Thoracic aorta (tissue), 2 donors: ENCODE measurements at regions not wholly inside any gene's neighbourhood (a gene's known extent, or its start where the extent isn't known, plus 50 kb on each side); places are given as distances from the start of the nearest gene placed in this dataset.
A peak's percentile ranks its signal among the peaks of the same experiment; 100 is the strongest.

ENCODE experiments used
- ATAC-seq: fragments of 150-250 bp; one replicate; pipeline ENCODE4 v1.8.0; 2017; ENCODE audit warnings: low read depth; ENCODE audit not compliant: insufficient number of reproducible peaks, low FRiP score
- DNase-seq: peaks from one replicate; pipeline ENCODE4 v3.0.0-alpha.2; 2020; ENCODE audit warnings: low spot score
- H3K27ac ChIP-seq, 2 donors: fragments of 200-600 bp; sonication (generic); 1 replicate in 1 of 2; 2 replicates in 1 of 2; pipeline ENCODE4 v1.5.1; 2016; ENCODE audit warnings: mild to moderate bottlenecking in 2 of 2, moderate library complexity in 2 of 2
- H3K27me3 ChIP-seq: fragments of 200-600 bp; sonication (generic); replicated peaks from 2 replicates; pipeline ENCODE4 v1.6.0; 2016; ENCODE audit warnings: mild to moderate bottlenecking; ENCODE audit not compliant: insufficient read depth
- H3K36me3 ChIP-seq: fragments of 200-600 bp; sonication (generic); one replicate; pipeline ENCODE4 v1.5.1; 2016
- H3K4me1 ChIP-seq, 2 donors: fragments of 200-600 bp; sonication (generic); 1 replicate in 1 of 2; 2 replicates in 1 of 2; pipeline versions ENCODE4 v1.5.1 to v1.6.0; 2016; ENCODE audit warnings: low read depth in 2 of 2, mild to moderate bottlenecking in 1 of 2; ENCODE audit not compliant: control insufficient read depth in 1 of 2
- H3K4me3 ChIP-seq: fragments of 200-600 bp; sonication (generic); 2 replicates; pipeline ENCODE4 v1.5.1; 2016; ENCODE audit warnings: mild to moderate bottlenecking
- H3K9me3 ChIP-seq: fragments of 200-600 bp; sonication (generic); 2 replicates; pipeline ENCODE4 v1.5.1; 2016
- TF ChIP-seq, protein P1 (sequence below): fragments of 200-600 bp; sonication (generic); IDR thresholded peaks from one replicate; pipeline ENCODE4 v1.5.1; 2019; ENCODE audit warnings: antibody characterized with exemption

DNA sequence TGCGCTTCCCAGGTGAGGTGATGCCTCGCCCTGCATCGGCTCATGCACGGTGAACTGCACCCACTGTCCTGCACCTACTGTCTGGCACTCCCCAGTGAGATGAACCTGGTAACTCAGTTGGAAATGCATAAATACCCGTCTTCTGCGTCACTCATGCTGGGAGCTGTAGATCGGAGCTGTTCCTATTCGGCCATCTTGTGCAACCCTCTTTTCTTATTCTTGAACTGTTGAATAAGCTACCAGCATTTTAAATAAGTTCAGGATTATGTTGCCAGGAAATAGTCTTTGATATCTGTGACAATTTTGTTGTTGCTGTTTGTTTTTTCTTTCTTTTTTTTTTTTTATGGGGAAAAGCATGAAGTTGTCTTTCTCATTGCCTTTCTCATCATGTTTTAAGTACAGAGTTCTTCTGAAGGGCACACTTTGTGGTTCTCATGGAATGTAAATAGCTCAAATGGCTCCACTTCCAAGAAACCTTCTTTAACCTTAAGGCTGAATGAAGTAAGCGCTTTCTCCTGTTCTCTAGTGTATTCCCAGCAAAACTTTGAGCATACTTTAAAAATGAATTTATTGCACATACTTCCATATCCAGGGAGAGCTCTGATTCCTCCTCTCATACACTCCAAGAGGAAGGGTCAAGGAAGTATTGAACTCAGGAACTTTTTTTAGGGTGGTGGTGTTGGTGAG is 468.0 kb upstream of the TBL1XR1 start:
- Histone ChIP-seq H3K4me3 (no peak overlapping the region), H3K36me3 (no peaks in the 10 kb centered on the region), H3K9me3 (no peaks in the 10 kb centered on the region), H3K4me1 (no peaks in the 10 kb centered on the region), H3K27me3 (no peaks in the 10 kb centered on the region), H3K27ac (no peak overlapping the region)
- TF ChIP-seq, protein P1, sequence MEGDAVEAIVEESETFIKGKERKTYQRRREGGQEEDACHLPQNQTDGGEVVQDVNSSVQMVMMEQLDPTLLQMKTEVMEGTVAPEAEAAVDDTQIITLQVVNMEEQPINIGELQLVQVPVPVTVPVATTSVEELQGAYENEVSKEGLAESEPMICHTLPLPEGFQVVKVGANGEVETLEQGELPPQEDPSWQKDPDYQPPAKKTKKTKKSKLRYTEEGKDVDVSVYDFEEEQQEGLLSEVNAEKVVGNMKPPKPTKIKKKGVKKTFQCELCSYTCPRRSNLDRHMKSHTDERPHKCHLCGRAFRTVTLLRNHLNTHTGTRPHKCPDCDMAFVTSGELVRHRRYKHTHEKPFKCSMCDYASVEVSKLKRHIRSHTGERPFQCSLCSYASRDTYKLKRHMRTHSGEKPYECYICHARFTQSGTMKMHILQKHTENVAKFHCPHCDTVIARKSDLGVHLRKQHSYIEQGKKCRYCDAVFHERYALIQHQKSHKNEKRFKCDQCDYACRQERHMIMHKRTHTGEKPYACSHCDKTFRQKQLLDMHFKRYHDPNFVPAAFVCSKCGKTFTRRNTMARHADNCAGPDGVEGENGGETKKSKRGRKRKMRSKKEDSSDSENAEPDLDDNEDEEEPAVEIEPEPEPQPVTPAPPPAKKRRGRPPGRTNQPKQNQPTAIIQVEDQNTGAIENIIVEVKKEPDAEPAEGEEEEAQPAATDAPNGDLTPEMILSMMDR, result no peak
- ATAC-seq (no peak), DNase-seq (no peak)

DNA sequence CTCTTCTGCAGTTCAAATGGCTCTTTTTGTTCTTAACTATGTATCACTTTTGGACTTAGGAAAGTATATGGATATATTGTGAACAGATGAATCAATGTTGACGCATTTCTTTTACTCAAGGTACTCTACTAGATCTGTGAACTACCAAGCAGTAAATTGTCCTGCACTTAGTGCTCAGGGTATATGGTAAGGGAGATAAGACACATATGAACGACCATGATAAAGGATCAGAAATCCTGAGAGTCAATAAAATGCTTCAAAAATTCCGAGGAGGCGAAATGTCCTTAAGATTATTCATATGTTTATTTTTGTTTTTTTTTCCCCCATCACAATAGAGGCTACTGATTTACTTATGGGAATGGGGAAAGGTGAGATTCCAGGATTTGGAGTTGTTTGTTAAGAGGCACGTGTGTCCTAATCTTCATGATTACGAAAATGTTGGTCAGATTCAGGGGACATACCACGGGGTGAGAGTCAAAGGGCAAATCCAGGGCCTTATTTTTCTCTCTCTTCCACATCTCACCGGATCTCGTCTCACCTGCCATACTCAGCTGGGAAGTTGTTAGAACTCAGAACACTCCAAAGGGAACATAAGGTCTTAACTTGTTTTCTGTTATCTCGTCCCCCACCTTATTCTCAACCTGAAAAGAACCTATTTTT is 475.1 kb upstream of the TBL1XR1 start:
- TF ChIP-seq, protein P1, result no peak
- Histone ChIP-seq H3K4me1 (peaks cover 5 to 10% of the 10 kb centered on the region in 2 donors), H3K36me3 (no peaks in the 10 kb centered on the region), H3K4me3 (no peak overlapping the region), H3K9me3 (no peaks in the 10 kb centered on the region), H3K27me3 (no peaks in the 10 kb centered on the region), H3K27ac (no peak overlapping the region)
- ATAC-seq, result no peak
- no peak for DNase-seq

DNA sequence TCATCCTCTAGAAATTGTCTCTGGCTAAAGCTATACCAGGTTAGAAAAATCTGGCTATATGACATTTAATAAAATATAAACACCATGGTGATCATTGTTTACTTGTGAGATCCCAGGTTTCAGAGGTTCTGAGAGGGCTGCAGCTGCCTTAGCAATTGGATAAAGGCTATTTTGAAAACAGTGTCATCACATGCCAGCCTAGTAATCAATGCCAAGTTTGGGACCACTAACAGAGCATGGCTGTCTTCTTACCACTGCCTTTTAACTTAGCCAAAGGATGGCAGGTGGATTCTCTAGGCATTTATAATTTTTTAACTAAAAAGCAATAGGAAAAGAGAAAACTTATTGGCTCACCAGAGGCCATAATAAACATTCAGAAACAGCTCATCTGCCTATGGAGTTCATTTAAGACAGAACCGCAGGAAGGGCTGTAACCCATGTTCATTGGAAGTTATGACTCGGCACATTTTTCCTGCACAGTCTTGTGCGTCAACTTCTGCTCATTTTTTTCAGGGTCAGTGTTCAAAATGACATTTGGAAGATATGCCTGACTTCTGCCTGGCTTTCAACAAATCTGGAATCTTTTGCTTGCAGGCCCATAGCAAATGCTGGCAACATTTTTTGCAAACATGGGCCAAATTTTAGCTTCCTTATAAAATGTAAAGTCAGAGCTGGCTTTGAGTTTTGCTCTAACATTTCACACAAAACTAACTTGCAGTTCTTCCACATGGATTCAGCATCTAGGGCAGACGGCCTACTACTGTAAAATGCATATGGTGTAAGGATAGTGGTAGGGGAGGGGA is 476.0 kb upstream of the TBL1XR1 start:
- Histone ChIP-seq H3K36me3 (no peaks in the 10 kb centered on the region), H3K27ac (no peak overlapping the region), H3K4me1 (peaks cover 5 to 10% of the 10 kb centered on the region in 2 donors), H3K9me3 (no peaks in the 10 kb centered on the region), H3K27me3 (no peaks in the 10 kb centered on the region), H3K4me3 (no peak overlapping the region)
- TF ChIP-seq, protein P1, result no peak
- DNase-seq (no peak), ATAC-seq (peak; percentile 82)

DNA sequence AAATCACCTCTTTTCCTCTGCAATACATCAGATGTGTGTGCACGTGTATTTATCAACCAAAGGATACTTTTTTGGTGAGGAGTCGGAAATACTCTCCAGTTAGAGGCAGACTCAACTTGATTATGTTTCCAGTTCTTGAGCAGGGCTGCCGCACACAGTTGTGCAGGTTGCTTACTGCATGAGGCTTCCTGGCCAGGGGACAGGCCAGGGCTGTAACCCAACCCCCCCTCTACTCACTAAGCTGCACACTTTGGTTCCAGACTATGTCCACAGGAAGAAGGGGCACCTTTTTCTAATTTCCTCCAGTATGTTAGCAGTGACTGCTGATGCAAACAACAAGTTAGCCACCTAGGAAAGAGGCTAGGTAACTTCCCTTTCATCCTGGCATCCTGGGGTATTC is 476.9 kb upstream of the TBL1XR1 start:
- peaks cover 5 to 10% of the 10 kb centered on the region in 2 donors for H3K4me1 ChIP-seq
- TF ChIP-seq, protein P1, result no peak
- no peaks in the 10 kb centered on the region for H3K36me3 ChIP-seq
- H3K4me3 ChIP-seq, result no peak overlapping the region
- DNase-seq (no peak), ATAC-seq (no peak)
- H3K9me3 ChIP-seq, result no peaks in the 10 kb centered on the region
- H3K27ac ChIP-seq, result no peak overlapping the region
- no peaks in the 10 kb centered on the region for H3K27me3 ChIP-seq

DNA sequence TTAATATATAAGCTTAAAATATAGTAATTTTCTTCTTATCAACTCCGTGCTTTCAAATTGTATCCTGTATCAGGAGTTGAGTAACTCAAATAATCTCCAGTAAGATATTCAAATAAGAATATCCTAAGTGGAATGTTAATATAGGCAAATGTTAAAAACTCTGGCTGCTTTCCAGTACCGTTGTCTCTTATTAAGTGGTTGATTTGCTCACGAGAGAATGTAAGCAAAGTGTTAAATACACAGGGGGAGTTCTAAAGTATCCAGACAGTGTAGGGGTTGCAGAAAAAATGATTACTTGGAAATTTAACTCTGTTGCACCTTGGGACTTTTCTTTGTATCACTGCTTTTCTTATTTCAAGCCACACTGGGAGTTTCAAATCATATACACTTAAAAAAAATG is 478.9 kb upstream of the TBL1XR1 start:
- Histone ChIP-seq H3K27me3 (no peaks in the 10 kb centered on the region), H3K4me3 (no peak overlapping the region), H3K36me3 (no peaks in the 10 kb centered on the region), H3K27ac (no peak overlapping the region), H3K4me1 (peaks cover 10 to 17% of the 10 kb centered on the region in 2 donors), H3K9me3 (no peaks in the 10 kb centered on the region)
- TF ChIP-seq, protein P1, result no peak
- DNase-seq (no peak), ATAC-seq (no peak)
